ENCODE measurements at regions not wholly inside any gene's neighbourhood (a gene's known extent, or its start where the extent isn't known, plus 50 kb on each side); places are given as distances from the start of the nearest gene placed in this dataset.

DNA sequence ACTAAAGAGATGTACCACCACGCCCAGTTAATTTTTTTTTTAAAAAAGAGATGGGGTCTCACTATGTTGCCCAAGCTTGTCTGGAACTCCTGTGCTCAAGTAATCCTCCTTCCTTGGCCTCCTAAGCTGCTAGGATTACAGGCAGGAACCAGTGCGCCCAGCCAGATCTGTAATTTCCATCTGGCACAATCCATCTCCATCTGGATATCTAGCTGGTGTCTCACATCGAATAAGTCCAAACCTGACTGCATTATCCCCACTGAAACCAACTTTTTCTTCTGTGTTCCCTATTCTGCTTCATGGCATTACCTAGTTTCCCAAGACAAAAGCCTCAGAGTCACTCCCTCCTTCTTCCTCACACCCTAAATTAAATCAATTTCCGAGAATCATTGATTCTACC lies 125.8 kb upstream of the TEX13C start:
- no peak for TF ChIP-seq ZFP3 (CRISPR knock-in tag; IDR thresholded peaks at IDR 0.05)
- no peak for TF ChIP-seq ZFP30 (CRISPR knock-in tag; IDR thresholded peaks at IDR 0.05)
- TF ChIP-seq, protein P1, sequence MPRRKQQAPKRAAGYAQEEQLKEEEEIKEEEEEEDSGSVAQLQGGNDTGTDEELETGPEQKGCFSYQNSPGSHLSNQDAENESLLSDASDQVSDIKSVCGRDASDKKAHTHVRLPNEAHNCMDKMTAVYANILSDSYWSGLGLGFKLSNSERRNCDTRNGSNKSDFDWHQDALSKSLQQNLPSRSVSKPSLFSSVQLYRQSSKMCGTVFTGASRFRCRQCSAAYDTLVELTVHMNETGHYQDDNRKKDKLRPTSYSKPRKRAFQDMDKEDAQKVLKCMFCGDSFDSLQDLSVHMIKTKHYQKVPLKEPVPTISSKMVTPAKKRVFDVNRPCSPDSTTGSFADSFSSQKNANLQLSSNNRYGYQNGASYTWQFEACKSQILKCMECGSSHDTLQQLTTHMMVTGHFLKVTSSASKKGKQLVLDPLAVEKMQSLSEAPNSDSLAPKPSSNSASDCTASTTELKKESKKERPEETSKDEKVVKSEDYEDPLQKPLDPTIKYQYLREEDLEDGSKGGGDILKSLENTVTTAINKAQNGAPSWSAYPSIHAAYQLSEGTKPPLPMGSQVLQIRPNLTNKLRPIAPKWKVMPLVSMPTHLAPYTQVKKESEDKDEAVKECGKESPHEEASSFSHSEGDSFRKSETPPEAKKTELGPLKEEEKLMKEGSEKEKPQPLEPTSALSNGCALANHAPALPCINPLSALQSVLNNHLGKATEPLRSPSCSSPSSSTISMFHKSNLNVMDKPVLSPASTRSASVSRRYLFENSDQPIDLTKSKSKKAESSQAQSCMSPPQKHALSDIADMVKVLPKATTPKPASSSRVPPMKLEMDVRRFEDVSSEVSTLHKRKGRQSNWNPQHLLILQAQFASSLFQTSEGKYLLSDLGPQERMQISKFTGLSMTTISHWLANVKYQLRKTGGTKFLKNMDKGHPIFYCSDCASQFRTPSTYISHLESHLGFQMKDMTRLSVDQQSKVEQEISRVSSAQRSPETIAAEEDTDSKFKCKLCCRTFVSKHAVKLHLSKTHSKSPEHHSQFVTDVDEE (CRISPR knock-in tag; IDR thresholded peaks at IDR 0.05), result no peak
- no peak for TF ChIP-seq ZNF8 (CRISPR knock-in tag; IDR thresholded peaks at IDR 0.05)
- TF ChIP-seq OSR1 (CRISPR knock-in tag; IDR thresholded peaks at IDR 0.05), result no peak
- TF ChIP-seq, protein P2, sequence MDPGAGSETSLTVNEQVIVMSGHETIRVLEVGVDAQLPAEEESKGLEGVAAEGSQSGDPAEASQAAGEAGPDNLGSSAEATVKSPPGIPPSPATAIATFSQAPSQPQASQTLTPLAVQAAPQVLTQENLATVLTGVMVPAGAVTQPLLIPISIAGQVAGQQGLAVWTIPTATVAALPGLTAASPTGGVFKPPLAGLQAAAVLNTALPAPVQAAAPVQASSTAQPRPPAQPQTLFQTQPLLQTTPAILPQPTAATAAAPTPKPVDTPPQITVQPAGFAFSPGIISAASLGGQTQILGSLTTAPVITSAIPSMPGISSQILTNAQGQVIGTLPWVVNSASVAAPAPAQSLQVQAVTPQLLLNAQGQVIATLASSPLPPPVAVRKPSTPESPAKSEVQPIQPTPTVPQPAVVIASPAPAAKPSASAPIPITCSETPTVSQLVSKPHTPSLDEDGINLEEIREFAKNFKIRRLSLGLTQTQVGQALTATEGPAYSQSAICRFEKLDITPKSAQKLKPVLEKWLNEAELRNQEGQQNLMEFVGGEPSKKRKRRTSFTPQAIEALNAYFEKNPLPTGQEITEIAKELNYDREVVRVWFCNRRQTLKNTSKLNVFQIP (CRISPR knock-in tag; IDR thresholded peaks at IDR 0.05; ENCODE audit: borderline replicate concordance, low read depth), result no peak
- TF ChIP-seq ZNF70 (CRISPR knock-in tag; IDR thresholded peaks at IDR 0.05), result no peak
- no peak for TF ChIP-seq CSDC2 (CRISPR knock-in tag; IDR thresholded peaks at IDR 0.05)
- TF ChIP-seq, protein P3, sequence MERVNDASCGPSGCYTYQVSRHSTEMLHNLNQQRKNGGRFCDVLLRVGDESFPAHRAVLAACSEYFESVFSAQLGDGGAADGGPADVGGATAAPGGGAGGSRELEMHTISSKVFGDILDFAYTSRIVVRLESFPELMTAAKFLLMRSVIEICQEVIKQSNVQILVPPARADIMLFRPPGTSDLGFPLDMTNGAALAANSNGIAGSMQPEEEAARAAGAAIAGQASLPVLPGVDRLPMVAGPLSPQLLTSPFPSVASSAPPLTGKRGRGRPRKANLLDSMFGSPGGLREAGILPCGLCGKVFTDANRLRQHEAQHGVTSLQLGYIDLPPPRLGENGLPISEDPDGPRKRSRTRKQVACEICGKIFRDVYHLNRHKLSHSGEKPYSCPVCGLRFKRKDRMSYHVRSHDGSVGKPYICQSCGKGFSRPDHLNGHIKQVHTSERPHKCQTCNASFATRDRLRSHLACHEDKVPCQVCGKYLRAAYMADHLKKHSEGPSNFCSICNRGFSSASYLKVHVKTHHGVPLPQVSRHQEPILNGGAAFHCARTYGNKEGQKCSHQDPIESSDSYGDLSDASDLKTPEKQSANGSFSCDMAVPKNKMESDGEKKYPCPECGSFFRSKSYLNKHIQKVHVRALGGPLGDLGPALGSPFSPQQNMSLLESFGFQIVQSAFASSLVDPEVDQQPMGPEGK (CRISPR knock-in tag; IDR thresholded peaks at IDR 0.05; ENCODE audit: borderline replicate concordance), result no peak
- TF ChIP-seq, protein P4, sequence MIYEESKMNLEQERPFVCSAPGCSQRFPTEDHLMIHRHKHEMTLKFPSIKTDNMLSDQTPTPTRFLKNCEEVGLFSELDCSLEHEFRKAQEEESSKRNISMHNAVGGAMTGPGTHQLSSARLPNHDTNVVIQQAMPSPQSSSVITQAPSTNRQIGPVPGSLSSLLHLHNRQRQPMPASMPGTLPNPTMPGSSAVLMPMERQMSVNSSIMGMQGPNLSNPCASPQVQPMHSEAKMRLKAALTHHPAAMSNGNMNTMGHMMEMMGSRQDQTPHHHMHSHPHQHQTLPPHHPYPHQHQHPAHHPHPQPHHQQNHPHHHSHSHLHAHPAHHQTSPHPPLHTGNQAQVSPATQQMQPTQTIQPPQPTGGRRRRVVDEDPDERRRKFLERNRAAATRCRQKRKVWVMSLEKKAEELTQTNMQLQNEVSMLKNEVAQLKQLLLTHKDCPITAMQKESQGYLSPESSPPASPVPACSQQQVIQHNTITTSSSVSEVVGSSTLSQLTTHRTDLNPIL (CRISPR knock-in tag; IDR thresholded peaks at IDR 0.05; ENCODE audit: low read depth), result no peak
- TF ChIP-seq ESRRG (CRISPR knock-in tag; IDR thresholded peaks at IDR 0.05), result no peak
- no peak for TF ChIP-seq TCF4 (CRISPR knock-in tag; IDR thresholded peaks at IDR 0.05; ENCODE audit: borderline replicate concordance)
- TF ChIP-seq RARB (CRISPR knock-in tag; IDR thresholded peaks at IDR 0.05), result no peak

All from SK-N-SH treated with all-trans-retinoic acid at 6 μM for 48 hours (cell line).